Spleen (tissue), 11 donors: ENCODE measurements at regions not wholly inside any gene's neighbourhood (a gene's known extent, or its start where the extent isn't known, plus 50 kb on each side); places are given as distances from the start of the nearest gene placed in this dataset.
"Not testable (repeated sequence)": the region's sequence is repeated elsewhere in the genome, so short reads cannot be mapped to it uniquely, and the experiment has no call there.

Experiments used
- DNase-seq: peaks from one replicate; pipeline ENCODE4 v3.0.0-alpha.2; 2020
- H3K27ac ChIP-seq, 8 donors: fragments of 200-600 bp; sonication (generic) in 7 of 8; 1 replicate in 4 of 8; 2 replicates in 4 of 8; pipeline versions ENCODE4 v1.5.0 to v1.8.0; 2016 to 2021; ENCODE audit warnings: inconsistent platforms in 4 of 8, mild to moderate bottlenecking in 4 of 8, moderate library complexity in 1 of 8
- H3K27me3 ChIP-seq, 7 donors: fragments of 200-600 bp; sonication (generic) in 6 of 7; replicated peaks in 1 of 7; 1 replicate in 4 of 7; 2 replicates in 3 of 7; pipeline versions ENCODE4 v1.5.0 to v1.8.0; 2016 to 2021; ENCODE audit warnings: inconsistent platforms in 3 of 7, mild to moderate bottlenecking in 1 of 7
- H3K36me3 ChIP-seq, 6 donors: fragments of 200-600 bp; sonication (generic) in 5 of 6; 1 replicate in 4 of 6; 2 replicates in 2 of 6; pipeline versions ENCODE4 v1.5.0 to v1.8.0; 2016 to 2021; ENCODE audit warnings: inconsistent platforms in 2 of 6
- H3K4me1 ChIP-seq, 6 donors: fragments of 200-600 bp; sonication (generic) in 5 of 6; 1 replicate in 3 of 6; 2 replicates in 3 of 6; pipeline versions ENCODE4 v1.5.0 to v1.8.0; 2016 to 2021; ENCODE audit warnings: inconsistent platforms in 3 of 6
- H3K4me3 ChIP-seq, 8 donors: fragments of 200-600 bp; sonication (generic) in 7 of 8; 1 replicate in 4 of 8; 2 replicates in 4 of 8; pipeline versions ENCODE4 v1.5.0 to v1.8.0; 2016 to 2021; ENCODE audit warnings: inconsistent platforms in 4 of 8, mild to moderate bottlenecking in 4 of 8, moderate library complexity in 2 of 8
- H3K9me3 ChIP-seq, 8 donors: fragments of 200-600 bp; sonication (generic) in 7 of 8; 1 replicate in 4 of 8; 2 replicates in 4 of 8; pipeline versions ENCODE4 v1.5.0 to v1.8.0; 2016 to 2021; ENCODE audit warnings: inconsistent platforms in 4 of 8
- CTCF ChIP-seq, 11 experiments: fragments of 200-600 bp in 7 of 11; fragments of 450-650 bp in 4 of 11; sonication (generic) in 4 of 11; IDR thresholded peaks in 8 of 11; conservative IDR thresholded peaks in 3 of 11; 1 replicate in 7 of 11; 2 replicates in 4 of 11; pipeline versions ENCODE4 v1.4.0 to v1.8.0; 2016 to 2021; ENCODE audit warnings: antibody characterized with exemption in 11 of 11, inconsistent platforms in 4 of 11, mild to moderate bottlenecking in 1 of 11
- POLR2A ChIP-seq, 3 donors: fragments of 450-650 bp; IDR thresholded peaks; one replicate each; pipeline ENCODE4 v1.5.1; 2017; ENCODE audit warnings: antibody characterized with exemption in 3 of 3, mild to moderate bottlenecking in 1 of 3
- POLR2AphosphoS5 ChIP-seq, 3 donors: sonication (generic); formaldehyde crosslinking; IDR thresholded peaks; one replicate each; pipeline ENCODE4 v1.5.1; 2017; ENCODE audit warnings: antibody characterized with exemption in 3 of 3
- WGBS, 5 donors: extraction: QIAGEN DNeasy Blood & Tissue Kit in 3 of 5; methylation state at CpG; one replicate each; pipeline versions ENCODE4 v1.1.5 to v1.1.7; 2013 to 2018; 5-methylcytosine and 5-hydroxymethylcytosine counted together
- intact Hi-C: fragments of 100-400 bp; cut with DNase I; formaldehyde crosslinking; loops from one replicate; pipeline ENCODE4 v1.15.0; 2023; ENCODE audit warnings: low total_unique reads
- donor health status: healthy with polysubstance abuse.
- donor health status: DM: no; HTN: no; CAD: no; lungs with moderate emphysema.
- donor health status: DM: no; HTN: no; CAD: no.
- donor health status: Bipolar disorder and iron deficiency.
- donor health status: healthy.
- donor health status: DM: no; HTN: no; CAD: no.
- donor health status: DM: yes; HTN: yes; CAD: no.

- Histone ChIP-seq H3K36me3 (no peaks in the 10 kb centered on the region), H3K9me3 (peaks cover 0 to 22% (median 0%) of the 10 kb centered on the region in 8 donors), H3K4me3 (no peak overlapping the region), H3K27ac (no peak overlapping the region), H3K27me3 (no peaks in the 10 kb centered on the region), H3K4me1 (no peaks in the 10 kb centered on the region)
- intact Hi-C loops, result no loop called here
- DNase-seq, result no peak
- TF ChIP-seq CTCF (IDR thresholded peaks at IDR 0.05 in 8 of 11, conservative IDR thresholded peaks at IDR 0.05 in 3 of 11), result no peak
- no peak for TF ChIP-seq POLR2A (IDR thresholded peaks at IDR 0.05)
- no peak for TF ChIP-seq POLR2AphosphoS5 (IDR thresholded peaks at IDR 0.05)
- 56 to 78% (median 70%) methylated on average over 2 of the region's 2 CpGs for WGBS, 5 donors
Observed at GRCh38 chr20:22060610-22061009, 355.1 kb downstream of the PAX1 start.

- no peak overlapping the region for H3K4me3 ChIP-seq
- DNase-seq, result no peak
- H3K36me3 ChIP-seq, result no peaks in the 10 kb centered on the region
- no peak overlapping the region for H3K27ac ChIP-seq
- H3K27me3 ChIP-seq, result no peaks in the 10 kb centered on the region
- H3K4me1 ChIP-seq, result no peaks in the 10 kb centered on the region
- intact Hi-C loops, result no loop called here
- TF ChIP-seq POLR2AphosphoS5 (IDR thresholded peaks at IDR 0.05), result no peak
- no peak for TF ChIP-seq CTCF (IDR thresholded peaks at IDR 0.05 in 8 of 11, conservative IDR thresholded peaks at IDR 0.05 in 3 of 11)
- H3K9me3 ChIP-seq, result peaks cover 0 to 19% (median 0%) of the 10 kb centered on the region in 8 donors
Observed at GRCh38 chr20:22058746-22059145, 353.3 kb downstream of the PAX1 start.

GRCh38 chr20:22055981-22056380, 350.5 kb downstream of the PAX1 start:
- Histone ChIP-seq H3K9me3 (peaks cover 0 to 9% (median 0%) of the 10 kb centered on the region in 8 donors), H3K27ac (no peak overlapping the region), H3K36me3 (no peaks in the 10 kb centered on the region), H3K4me1 (no peaks in the 10 kb centered on the region), H3K27me3 (no peaks in the 10 kb centered on the region), H3K4me3 (no peak overlapping the region)
- TF ChIP-seq POLR2AphosphoS5 (IDR thresholded peaks at IDR 0.05), result no peak
- no peak for TF ChIP-seq CTCF (IDR thresholded peaks at IDR 0.05 in 8 of 11, conservative IDR thresholded peaks at IDR 0.05 in 3 of 11)
- no peak for TF ChIP-seq POLR2A (IDR thresholded peaks at IDR 0.05)
- 75 to 93% (median 81%) methylated on average over 1 of the region's 1 CpG for WGBS, 5 donors
- intact Hi-C loops, result no loop called here
- no peak for DNase-seq

GRCh38 chr20:22052025-22052650, 346.7 kb downstream of the PAX1 start:
- no peak for DNase-seq
- H3K36me3 ChIP-seq, result no peaks in the 10 kb centered on the region
- H3K4me1 ChIP-seq, result no peaks in the 10 kb centered on the region
- TF ChIP-seq POLR2A (IDR thresholded peaks at IDR 0.05) (no peak), CTCF (IDR thresholded peaks at IDR 0.05 in 8 of 11, conservative IDR thresholded peaks at IDR 0.05 in 3 of 11) (no peak), POLR2AphosphoS5 (IDR thresholded peaks at IDR 0.05) (no peak)
- no peaks in the 10 kb centered on the region for H3K27me3 ChIP-seq
- peaks cover 0 to 16% (median 3%) of the 10 kb centered on the region in 8 donors for H3K9me3 ChIP-seq
- H3K27ac ChIP-seq, result no peak overlapping the region
- 76 to 91% (median 82%) methylated on average over 1 of the region's 1 CpG for WGBS, 5 donors
- H3K4me3 ChIP-seq, result no peak overlapping the region
- intact Hi-C loops, result no loop called here

GRCh38 chr20:22045956-22046507, 340.6 kb downstream of the PAX1 start:
- H3K36me3 ChIP-seq, DNase-seq, intact Hi-C loops, H3K4me3 ChIP-seq, H3K27me3 ChIP-seq, H3K27ac ChIP-seq, H3K4me1 ChIP-seq: not testable (repeated sequence)
- 49 to 59% (median 58%) methylated on average over 12 to 13 of the region's 13 CpGs for WGBS, 5 donors
- peaks cover 0 to 24% (median 7%) of the 10 kb centered on the region in 8 donors for H3K9me3 ChIP-seq
